Lung (tissue), 11 donors: ENCODE measurements at regions not wholly inside any gene's neighbourhood (a gene's known extent, or its start where the extent isn't known, plus 50 kb on each side); places are given as distances from the start of the nearest gene placed in this dataset.

Experiments used
- ATAC-seq: fragments of 200-7000 bp; cut with Tn5 transposase; one replicate; pipeline ENCODE4 v1.9.1; 2020; ENCODE audit warnings: moderate number of reproducible peaks; ENCODE audit not compliant: insufficient read depth, low FRiP score
- DNase-seq, 3 donors: peaks; one replicate each; pipeline ENCODE4 v3.0.0-alpha.2; 2013 to 2017
- H3K27ac ChIP-seq, 2 donors: one replicate each; pipeline ENCODE4 v1.5.1; 2013; ENCODE audit warnings: mild to moderate bottlenecking in 2 of 2, moderate library complexity in 2 of 2, control low read depth in 1 of 2, inconsistent platforms in 1 of 2, low read depth in 1 of 2, low read length in 1 of 2
- H3K27me3 ChIP-seq, 3 donors: one replicate each; pipeline ENCODE4 v1.5.1; 2013; ENCODE audit warnings: low read length in 2 of 3; ENCODE audit not compliant: control insufficient read depth in 3 of 3, insufficient read depth in 3 of 3
- H3K36me3 ChIP-seq, 4 donors: one replicate each; pipeline ENCODE4 v1.5.1; 2013; ENCODE audit warnings: low read length in 4 of 4, mild to moderate bottlenecking in 1 of 4, moderate library complexity in 1 of 4; ENCODE audit not compliant: control insufficient read depth in 4 of 4, insufficient read depth in 4 of 4
- H3K4me1 ChIP-seq, 5 donors: one replicate each; pipeline ENCODE4 v1.5.1; 2013; ENCODE audit warnings: low read length in 5 of 5, mild to moderate bottlenecking in 2 of 5, moderate library complexity in 1 of 5; ENCODE audit not compliant: control insufficient read depth in 5 of 5, insufficient read depth in 5 of 5
- H3K4me3 ChIP-seq: one replicate; pipeline ENCODE4 v1.5.1; 2013; ENCODE audit warnings: mild to moderate bottlenecking, control low read depth, moderate library complexity
- H3K9ac ChIP-seq, 2 donors: one replicate each; pipeline ENCODE4 v1.5.1; 2013; ENCODE audit warnings: low read length in 2 of 2, control low read depth in 1 of 2; ENCODE audit not compliant: insufficient read depth in 1 of 2
- H3K9me3 ChIP-seq, 4 donors: one replicate each; pipeline ENCODE4 v1.5.1; 2013; ENCODE audit warnings: low read length in 3 of 4, mild to moderate bottlenecking in 1 of 4, moderate library complexity in 1 of 4; ENCODE audit not compliant: control insufficient read depth in 4 of 4, insufficient read depth in 3 of 4
- WGBS, 2 donors: extraction: QIAGEN DNeasy Blood & Tissue Kit; methylation state at CpG; one replicate each; pipeline ENCODE4 v1.1.7; 2013; 5-methylcytosine and 5-hydroxymethylcytosine counted together
- TF ChIP-seq, protein P1 (sequence below): IDR thresholded peaks from 2 replicates; pipeline ENCODE4 v1.5.1; 2012; ENCODE audit warnings: mild to moderate bottlenecking; ENCODE audit errors: control extremely low read depth, extremely low read depth
- donor health status: control.
- donor health status: control.
- donor health status: Bipolar disorder and iron deficiency.
- donor health status: healthy.
- donor health status: DM: yes; HTN: yes; CAD: no.

DNA sequence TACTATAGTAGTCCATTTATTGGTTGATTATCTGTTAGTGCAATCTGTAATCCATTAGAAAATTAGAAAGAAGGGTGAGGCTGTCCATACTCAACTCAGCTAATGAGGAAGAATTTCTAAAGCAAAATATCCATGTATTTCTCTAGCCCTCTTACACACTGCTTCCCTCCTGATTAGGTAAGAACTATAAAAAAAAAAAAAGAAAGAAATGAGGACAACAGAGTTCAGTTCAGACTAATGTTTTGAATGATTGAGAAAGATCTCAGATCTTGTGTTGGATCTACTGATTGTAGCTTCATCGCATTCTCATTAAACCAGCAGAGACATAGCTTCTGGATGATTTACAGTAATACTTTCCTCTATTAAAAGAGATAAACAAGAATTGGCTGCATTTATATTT, 233.3 kb downstream of the KLF5 start:
- Histone ChIP-seq H3K36me3 (no peaks in the 10 kb centered on the region), H3K4me1 (no peaks in the 10 kb centered on the region), H3K27me3 (no peaks in the 10 kb centered on the region), H3K9me3 (no peaks in the 10 kb centered on the region), H3K9ac (no peak overlapping the region), H3K27ac (no peak overlapping the region), H3K4me3 (no peak overlapping the region)
- ATAC-seq: no peak
- TF ChIP-seq, protein P1, sequence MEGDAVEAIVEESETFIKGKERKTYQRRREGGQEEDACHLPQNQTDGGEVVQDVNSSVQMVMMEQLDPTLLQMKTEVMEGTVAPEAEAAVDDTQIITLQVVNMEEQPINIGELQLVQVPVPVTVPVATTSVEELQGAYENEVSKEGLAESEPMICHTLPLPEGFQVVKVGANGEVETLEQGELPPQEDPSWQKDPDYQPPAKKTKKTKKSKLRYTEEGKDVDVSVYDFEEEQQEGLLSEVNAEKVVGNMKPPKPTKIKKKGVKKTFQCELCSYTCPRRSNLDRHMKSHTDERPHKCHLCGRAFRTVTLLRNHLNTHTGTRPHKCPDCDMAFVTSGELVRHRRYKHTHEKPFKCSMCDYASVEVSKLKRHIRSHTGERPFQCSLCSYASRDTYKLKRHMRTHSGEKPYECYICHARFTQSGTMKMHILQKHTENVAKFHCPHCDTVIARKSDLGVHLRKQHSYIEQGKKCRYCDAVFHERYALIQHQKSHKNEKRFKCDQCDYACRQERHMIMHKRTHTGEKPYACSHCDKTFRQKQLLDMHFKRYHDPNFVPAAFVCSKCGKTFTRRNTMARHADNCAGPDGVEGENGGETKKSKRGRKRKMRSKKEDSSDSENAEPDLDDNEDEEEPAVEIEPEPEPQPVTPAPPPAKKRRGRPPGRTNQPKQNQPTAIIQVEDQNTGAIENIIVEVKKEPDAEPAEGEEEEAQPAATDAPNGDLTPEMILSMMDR: no peak
- 94 to 97% methylated on average over 1 of the region's 1 CpG for WGBS, 2 donors
- no peak for DNase-seq

- H3K9ac ChIP-seq: no peak overlapping the region
- no peak for ATAC-seq
- H3K36me3 ChIP-seq: no peaks in the 10 kb centered on the region
- no peaks in the 10 kb centered on the region for H3K27me3 ChIP-seq
- H3K4me3 ChIP-seq: no peak overlapping the region
- TF ChIP-seq, protein P1: no peak
- no peaks in the 10 kb centered on the region for H3K9me3 ChIP-seq
- 78 to 88% methylated on average over 4 of the region's 4 CpGs for WGBS, 2 donors
- no peak for DNase-seq
- no peaks in the 10 kb centered on the region for H3K4me1 ChIP-seq
- no peak overlapping the region for H3K27ac ChIP-seq
Measured at GRCh38 chr13:73290844-73291243, 232.0 kb downstream of the KLF5 start.

DNA sequence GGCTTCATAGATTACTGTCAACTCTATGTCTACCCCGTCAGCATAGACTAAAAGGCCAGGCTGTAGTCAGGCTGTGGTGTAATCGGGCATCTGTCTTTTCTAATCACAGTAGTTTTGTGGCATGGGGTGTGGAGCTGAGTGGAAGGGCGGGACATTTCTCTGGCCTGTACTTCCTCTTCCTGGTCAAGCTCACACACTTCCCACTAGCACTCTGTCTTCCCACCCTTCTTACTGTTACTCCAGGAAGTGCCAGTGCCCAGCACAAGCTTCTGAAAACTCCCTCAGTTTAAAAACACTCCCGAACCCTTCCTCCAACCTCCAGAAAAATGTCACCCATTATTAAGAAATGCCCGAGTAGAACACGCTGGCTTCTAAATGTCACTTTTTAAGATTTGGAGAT, 229.8 kb downstream of the KLF5 start:
- TF ChIP-seq, protein P1: no peak
- Histone ChIP-seq H3K4me3 (no peak overlapping the region), H3K27me3 (no peaks in the 10 kb centered on the region), H3K9ac (no peak overlapping the region), H3K27ac (no peak overlapping the region), H3K4me1 (no peaks in the 10 kb centered on the region), H3K36me3 (no peaks in the 10 kb centered on the region), H3K9me3 (no peaks in the 10 kb centered on the region)
- ATAC-seq: no peak
- 90 to 93% methylated on average over 6 of the region's 6 CpGs for WGBS, 2 donors
- no peak for DNase-seq

DNA sequence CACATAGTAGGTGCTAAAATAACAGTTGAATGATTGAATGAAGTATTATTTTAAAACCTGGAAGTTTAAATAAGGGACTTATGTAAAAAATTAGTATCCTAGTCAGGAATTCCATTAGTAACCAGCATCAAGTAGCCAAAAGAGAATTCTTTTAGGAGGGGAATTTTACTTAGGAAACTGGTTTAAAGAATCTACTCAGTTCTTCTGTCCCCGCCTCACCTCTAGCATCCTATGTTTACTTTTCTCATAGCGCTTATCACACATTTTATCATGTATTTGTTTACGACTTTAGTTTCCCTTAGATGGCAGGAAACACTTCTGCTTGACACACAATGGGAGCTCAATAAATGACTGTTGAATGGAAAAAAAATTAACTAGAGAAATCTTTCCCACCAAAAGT, 229.0 kb downstream of the KLF5 start:
- TF ChIP-seq, protein P1: no peak
- H3K9ac ChIP-seq: no peak overlapping the region
- H3K27me3 ChIP-seq: no peaks in the 10 kb centered on the region
- no peaks in the 10 kb centered on the region for H3K4me1 ChIP-seq
- no peak overlapping the region for H3K27ac ChIP-seq
- no peaks in the 10 kb centered on the region for H3K9me3 ChIP-seq
- WGBS, 2 donors: 67 to 77% methylated on average over 3 of the region's 3 CpGs
- ATAC-seq (no peak), DNase-seq (no peak)
- no peak overlapping the region for H3K4me3 ChIP-seq
- no peaks in the 10 kb centered on the region for H3K36me3 ChIP-seq
